CD4-positive, alpha-beta T cell (primary cell): ENCODE measurements at regions not wholly inside any gene's neighbourhood (a gene's known extent, or its start where the extent isn't known, plus 50 kb on each side); places are given as distances from the start of the nearest gene placed in this dataset.

Source experiments
- ATAC-seq: fragments of 200-7000 bp; cut with Tn5 transposase; one replicate; pipeline ENCODE4 v1.10.0; 2022; ENCODE audit warnings: mild to moderate bottlenecking; ENCODE audit not compliant: poor library complexity
- CTCF ChIA-PET: fragments of 350-600 bp; sonication (Branson Sonifier 250); formaldehyde crosslinking; loops from one replicate; lab custom pipeline; 2021; ENCODE audit warnings: antibody characterized with exemption, inconsistent platforms; lab: Charles Lee
- POLR2A ChIA-PET: fragments of 350-600 bp; sonication (Branson Sonifier 250); formaldehyde crosslinking; loops from one replicate; lab custom pipeline; 2021; ENCODE audit warnings: antibody characterized with exemption, inconsistent platforms; lab: Charles Lee
- DNase-seq, 14 experiments: peaks; one replicate each; pipeline ENCODE4 v3.0.0-alpha.2; 2013 to 2020; ENCODE audit warnings: mixed read lengths in 2 of 14
- H3K27ac ChIP-seq, 2 donors: one replicate each; pipeline versions ENCODE4 v1.5.1 to v1.7.0; 2013; ENCODE audit warnings: low read length in 2 of 2, low read depth in 1 of 2, mild to moderate bottlenecking in 1 of 2
- H3K27me3 ChIP-seq, 2 experiments: 1 replicate in 1 of 2; 2 replicates in 1 of 2; pipeline versions ENCODE4 v1.6.1 to v1.7.0; 2013; ENCODE audit warnings: low read length in 2 of 2, control low read depth in 1 of 2, mild to moderate bottlenecking in 1 of 2, moderate library complexity in 1 of 2; ENCODE audit not compliant: insufficient read depth in 2 of 2, control insufficient read depth in 1 of 2
- H3K36me3 ChIP-seq: one replicate; pipeline ENCODE4 v1.6.1; 2013; ENCODE audit warnings: low read length, control low read depth; ENCODE audit not compliant: insufficient read depth
- H3K4me1 ChIP-seq: one replicate; pipeline ENCODE4 v1.6.1; 2013; ENCODE audit warnings: low read length, control low read depth; ENCODE audit not compliant: insufficient read depth
- H3K4me3 ChIP-seq: one replicate; pipeline ENCODE4 v1.5.1; 2013; ENCODE audit warnings: mild to moderate bottlenecking, low read length, moderate library complexity
- H3K9me3 ChIP-seq, 2 experiments: 1 replicate in 1 of 2; 2 replicates in 1 of 2; pipeline versions ENCODE4 v1.6.1 to v1.7.0; 2013; ENCODE audit warnings: low read length in 2 of 2, mild to moderate bottlenecking in 2 of 2, control low read depth in 1 of 2, moderate library complexity in 1 of 2; ENCODE audit not compliant: control insufficient read depth in 1 of 2, insufficient read depth in 1 of 2
- H3K27ac Mint-ChIP-seq: one replicate; pipeline ENCODE4 v1.8.0; 2020; ENCODE audit warnings: mixed read lengths
- H3K27me3 Mint-ChIP-seq: one replicate; pipeline ENCODE4 v1.8.0; 2021; ENCODE audit warnings: mixed read lengths
- H3K36me3 Mint-ChIP-seq: one replicate; pipeline ENCODE4 v1.8.0; 2021; ENCODE audit warnings: low read depth, mixed read lengths
- H3K4me1 Mint-ChIP-seq: one replicate; pipeline ENCODE4 v1.8.0; 2021; ENCODE audit warnings: low read depth, mixed read lengths
- H3K4me3 Mint-ChIP-seq: one replicate; pipeline ENCODE4 v1.8.0; 2020; ENCODE audit warnings: mild to moderate bottlenecking, mixed read lengths
- H3K9me3 Mint-ChIP-seq: one replicate; pipeline ENCODE4 v1.8.0; 2020; ENCODE audit warnings: mixed read lengths
- intact Hi-C, 2 experiments: fragments of 100-400 bp; cut with DNase I in 1 of 2; cut with micrococcal nuclease in 1 of 2; formaldehyde crosslinking; loops; one replicate each; pipeline versions ENCODE4 v1.15.1 to v1.9.0; 2023 to 2025; cut with DNase I, micrococcal nuclease
- TF ChIP-seq, protein P1 (sequence below): fragments of 200-600 bp; IDR thresholded peaks from one replicate; pipeline ENCODE4 v1.8.0; 2022; ENCODE audit warnings: antibody characterized with exemption, mild to moderate bottlenecking

DNA sequence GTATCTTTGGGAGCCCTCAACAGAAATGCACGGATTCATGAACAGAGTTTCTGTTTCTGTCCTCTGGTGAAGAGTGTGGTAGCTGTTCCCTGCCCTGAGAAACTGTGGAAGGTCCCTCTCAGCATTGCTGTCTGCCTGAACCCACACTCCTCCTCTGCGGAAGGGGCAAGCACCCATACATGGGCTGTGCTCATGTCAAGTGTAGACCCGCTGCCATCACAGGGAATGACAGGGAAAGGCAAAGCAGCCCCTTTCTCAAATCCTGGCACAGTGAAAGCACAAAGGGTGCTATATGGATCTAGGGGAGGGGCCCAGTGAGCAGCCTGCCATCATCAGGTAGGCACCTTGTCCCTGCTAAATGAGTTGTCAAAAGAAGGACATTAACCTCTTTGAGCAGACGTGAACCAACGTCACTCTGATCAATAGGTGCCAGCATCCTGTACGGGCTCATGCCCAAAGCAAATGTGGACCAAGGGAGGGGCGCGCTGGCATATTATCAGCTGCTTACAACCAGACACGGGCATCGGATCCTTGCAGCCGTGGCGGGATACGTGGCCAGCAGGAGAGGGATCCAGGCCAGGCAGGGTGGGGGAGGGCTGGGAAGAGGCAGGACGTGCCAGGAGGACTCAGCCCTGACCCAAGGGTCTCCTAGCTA, 231.2 kb upstream of the PMEPA1 start:
- Histone ChIP-seq H3K27ac (no peak overlapping the region), H3K4me3 (no peak overlapping the region), H3K36me3 (no peaks in the 10 kb centered on the region), H3K9me3 (peaks cover 0 to 7% of the 10 kb centered on the region in 2 experiments), H3K4me1 (no peaks in the 10 kb centered on the region), H3K27me3 (no peaks in the 10 kb centered on the region)
- Mint-ChIP-seq H3K9me3 (no peaks in the 10 kb centered on the region), H3K27ac (no peak overlapping the region), H3K27me3 (no peaks in the 10 kb centered on the region), H3K36me3 (no peaks in the 10 kb centered on the region), H3K4me3 (no peak overlapping the region), H3K4me1 (no peaks in the 10 kb centered on the region)
- DNase-seq (no peak), ATAC-seq (no peak)
- TF ChIP-seq, protein P1, sequence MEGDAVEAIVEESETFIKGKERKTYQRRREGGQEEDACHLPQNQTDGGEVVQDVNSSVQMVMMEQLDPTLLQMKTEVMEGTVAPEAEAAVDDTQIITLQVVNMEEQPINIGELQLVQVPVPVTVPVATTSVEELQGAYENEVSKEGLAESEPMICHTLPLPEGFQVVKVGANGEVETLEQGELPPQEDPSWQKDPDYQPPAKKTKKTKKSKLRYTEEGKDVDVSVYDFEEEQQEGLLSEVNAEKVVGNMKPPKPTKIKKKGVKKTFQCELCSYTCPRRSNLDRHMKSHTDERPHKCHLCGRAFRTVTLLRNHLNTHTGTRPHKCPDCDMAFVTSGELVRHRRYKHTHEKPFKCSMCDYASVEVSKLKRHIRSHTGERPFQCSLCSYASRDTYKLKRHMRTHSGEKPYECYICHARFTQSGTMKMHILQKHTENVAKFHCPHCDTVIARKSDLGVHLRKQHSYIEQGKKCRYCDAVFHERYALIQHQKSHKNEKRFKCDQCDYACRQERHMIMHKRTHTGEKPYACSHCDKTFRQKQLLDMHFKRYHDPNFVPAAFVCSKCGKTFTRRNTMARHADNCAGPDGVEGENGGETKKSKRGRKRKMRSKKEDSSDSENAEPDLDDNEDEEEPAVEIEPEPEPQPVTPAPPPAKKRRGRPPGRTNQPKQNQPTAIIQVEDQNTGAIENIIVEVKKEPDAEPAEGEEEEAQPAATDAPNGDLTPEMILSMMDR = no peak
- ChIA-PET CTCF (no interaction called here), POLR2A (no interaction called here)
- intact Hi-C loops = no loop called here

DNA sequence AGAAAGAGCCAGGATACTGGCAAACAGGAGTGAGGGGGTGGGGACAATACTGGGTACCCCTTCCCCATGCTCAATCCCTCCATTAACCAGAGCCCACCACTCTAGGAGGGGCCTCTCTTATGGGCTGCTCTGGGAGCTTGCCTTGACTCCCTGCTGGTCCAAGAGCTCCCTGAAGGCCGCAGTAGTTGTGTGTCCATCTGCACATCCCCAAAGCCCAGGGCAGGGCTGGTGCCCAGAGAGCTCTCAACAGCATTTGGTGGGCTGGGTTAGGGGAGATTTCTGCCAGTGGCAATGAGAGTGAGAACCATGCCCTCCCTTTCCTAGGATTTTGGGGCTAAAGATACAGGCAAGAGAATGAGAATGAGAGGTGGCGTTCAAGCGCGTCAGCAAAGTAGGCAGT, 230.6 kb upstream of the PMEPA1 start:
- Histone ChIP-seq H3K36me3 (no peaks in the 10 kb centered on the region), H3K4me1 (no peaks in the 10 kb centered on the region), H3K9me3 (peaks cover 0 to 7% of the 10 kb centered on the region in 2 experiments), H3K4me3 (no peak overlapping the region), H3K27me3 (no peaks in the 10 kb centered on the region), H3K27ac (no peak overlapping the region)
- H3K27ac Mint-ChIP-seq = no peak overlapping the region
- no peaks in the 10 kb centered on the region for H3K4me1 Mint-ChIP-seq
- H3K9me3 Mint-ChIP-seq = no peaks in the 10 kb centered on the region
- H3K36me3 Mint-ChIP-seq = no peaks in the 10 kb centered on the region
- ATAC-seq = no peak
- intact Hi-C loops = no loop called here
- CTCF ChIA-PET = no interaction called here
- POLR2A ChIA-PET = no interaction called here
- TF ChIP-seq, protein P1 = no peak
- no peak for DNase-seq
- no peak overlapping the region for H3K4me3 Mint-ChIP-seq
- no peaks in the 10 kb centered on the region for H3K27me3 Mint-ChIP-seq

DNA sequence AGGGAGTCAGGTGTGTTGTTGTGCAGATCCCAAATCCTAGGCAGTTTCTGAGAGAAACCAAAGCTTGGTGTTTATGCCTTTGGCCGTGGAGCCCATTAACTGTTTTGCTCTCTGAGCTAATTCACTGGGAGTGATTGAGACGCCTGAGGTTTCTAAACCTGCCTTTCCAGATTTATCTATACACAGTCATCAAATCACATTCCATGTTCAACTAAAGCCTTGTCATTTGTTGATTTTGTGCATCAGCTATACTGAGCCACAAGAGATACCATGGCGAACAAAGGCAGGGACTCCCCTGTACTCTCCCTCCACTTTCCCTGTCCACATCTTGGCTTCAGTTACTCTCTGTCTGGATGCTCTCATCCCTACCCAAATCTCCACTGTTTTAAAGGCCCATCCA, 229.7 kb upstream of the PMEPA1 start:
- Histone ChIP-seq H3K4me1 (no peaks in the 10 kb centered on the region), H3K9me3 (peaks cover 0 to 7% of the 10 kb centered on the region in 2 experiments), H3K4me3 (no peak overlapping the region), H3K36me3 (no peaks in the 10 kb centered on the region), H3K27ac (no peak overlapping the region), H3K27me3 (no peaks in the 10 kb centered on the region)
- H3K36me3 Mint-ChIP-seq = no peaks in the 10 kb centered on the region
- peaks cover 4% of the 10 kb centered on the region for H3K27me3 Mint-ChIP-seq
- DNase-seq = no peak
- TF ChIP-seq, protein P1 = no peak
- ATAC-seq = no peak
- intact Hi-C loops = no loop called here
- H3K4me3 Mint-ChIP-seq = no peak overlapping the region
- H3K4me1 Mint-ChIP-seq = no peaks in the 10 kb centered on the region
- ChIA-PET CTCF (no interaction called here), POLR2A (no interaction called here)
- no peaks in the 10 kb centered on the region for H3K9me3 Mint-ChIP-seq
- no peak overlapping the region for H3K27ac Mint-ChIP-seq
